ENCODE measurements at regions not wholly inside any gene's neighbourhood (a gene's known extent, or its start where the extent isn't known, plus 50 kb on each side); places are given as distances from the start of the nearest gene placed in this dataset.

GRCh38 chr7:46982928-46983327, 599.0 kb downstream of the TNS3 start:
- no peak for DNase-seq (ENCODE audit: low spot score)

- no peak for DNase-seq (ENCODE audit: low spot score)
Observed at GRCh38 chr7:46979439-46979838, 602.5 kb downstream of the TNS3 start.

- DNase-seq (ENCODE audit: low spot score) = no peak
Observed at GRCh38 chr7:46975493-46975892, 606.4 kb downstream of the TNS3 start.

GRCh38 chr7:46972205-46972604, 609.7 kb downstream of the TNS3 start:
- no peak for DNase-seq (ENCODE audit: low spot score)

- no peak for DNase-seq (ENCODE audit: low spot score)
Observed at GRCh38 chr7:46970476-46970875, 611.4 kb downstream of the TNS3 start.

- no peak for DNase-seq (ENCODE audit: low spot score)
Observed at GRCh38 chr7:46970131-46970430, 611.8 kb downstream of the TNS3 start.

GRCh38 chr7:46969303-46970130, 612.4 kb downstream of the TNS3 start:
- no peak for DNase-seq (ENCODE audit: low spot score)

- DNase-seq (ENCODE audit: low spot score) = no peak
Observed at GRCh38 chr7:46968003-46968402, 613.9 kb downstream of the TNS3 start.

GRCh38 chr7:46963719-46964118, 618.2 kb downstream of the TNS3 start:
- no peak for DNase-seq (ENCODE audit: low spot score)

- DNase-seq (ENCODE audit: low spot score) = no peak
Observed at GRCh38 chr7:46960970-46961369, 620.9 kb downstream of the TNS3 start.

- no peak for DNase-seq (ENCODE audit: low spot score)
Observed at GRCh38 chr7:46957195-46957594, 624.7 kb downstream of the TNS3 start.

GRCh38 chr7:46955531-46955930, 626.4 kb downstream of the TNS3 start:
- no peak for DNase-seq (ENCODE audit: low spot score)

- no peak for DNase-seq (ENCODE audit: low spot score)
Observed at GRCh38 chr7:46954181-46954580, 627.7 kb downstream of the TNS3 start.

GRCh38 chr7:46953008-46953407, 628.9 kb downstream of the TNS3 start:
- no peak for DNase-seq (ENCODE audit: low spot score)

GRCh38 chr7:46949270-46949931, 632.5 kb downstream of the TNS3 start:
- DNase-seq (ENCODE audit: low spot score) = no peak

- no peak for DNase-seq (ENCODE audit: low spot score)
Observed at GRCh38 chr7:46948716-46949115, 633.2 kb downstream of the TNS3 start.

- no peak for DNase-seq (ENCODE audit: low spot score)
Observed at GRCh38 chr7:46945328-46945727, 636.6 kb downstream of the TNS3 start.

GRCh38 chr7:46943996-46944395, 637.9 kb downstream of the TNS3 start:
- DNase-seq (ENCODE audit: low spot score) = no peak

- DNase-seq (ENCODE audit: low spot score) = no peak
Observed at GRCh38 chr7:46942574-46942973, 639.3 kb downstream of the TNS3 start.

GRCh38 chr7:46940178-46940577, 641.7 kb downstream of the TNS3 start:
- no peak for DNase-seq (ENCODE audit: low spot score)

GRCh38 chr7:46939558-46939957, 642.4 kb downstream of the TNS3 start:
- DNase-seq (ENCODE audit: low spot score) = no peak

GRCh38 chr7:46939089-46939488, 642.8 kb downstream of the TNS3 start:
- DNase-seq (ENCODE audit: low spot score) = no peak

- DNase-seq (ENCODE audit: low spot score) = no peak
Observed at GRCh38 chr7:46937826-46938225, 644.1 kb downstream of the TNS3 start.
